NCI-H1694 treated with DMSO at 0.1 percent for 48 hours (cell line): ENCODE measurements at regions not wholly inside any gene's neighbourhood (a gene's known extent, or its start where the extent isn't known, plus 50 kb on each side); places are given as distances from the start of the nearest gene placed in this dataset.
"Not testable (repeated sequence)": the region's sequence is repeated elsewhere in the genome, so short reads cannot be mapped to it uniquely, and the experiment has no call there.

ENCODE experiments used
- DNase-seq: peaks from one replicate; lab custom pipeline; 2025; lab: John Stamatoyannopoulos, UW

DNA sequence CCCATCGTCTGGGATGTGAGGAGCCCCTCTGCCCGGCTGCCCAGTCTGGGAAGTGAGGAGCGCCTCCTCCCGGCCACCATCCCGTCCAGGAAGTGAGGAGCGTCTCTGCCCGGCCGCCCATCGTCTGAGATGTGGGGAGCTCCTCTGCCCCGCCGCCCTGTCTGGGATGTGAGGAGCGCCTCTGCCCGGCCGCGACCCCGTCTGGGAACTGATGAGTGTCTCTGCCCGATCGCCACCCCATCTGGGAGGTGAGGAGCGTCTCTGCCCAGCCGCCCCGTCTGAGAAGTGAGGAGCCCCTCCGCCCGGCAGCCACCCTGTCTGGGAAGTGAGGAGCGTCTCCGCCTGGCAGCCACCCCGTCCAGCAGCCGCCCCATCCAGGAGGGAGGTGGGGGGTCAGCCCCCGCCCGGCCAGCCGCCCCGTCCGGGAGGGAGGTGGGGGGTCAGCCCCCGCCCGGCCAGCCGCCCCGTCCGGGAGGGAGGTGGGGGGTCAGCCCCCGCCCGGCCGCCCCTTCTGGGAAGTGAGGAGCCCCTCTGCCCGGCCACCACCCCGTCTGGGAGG, 705.8 kb downstream of the DTWD2 start:
- DNase-seq = not testable (repeated sequence)

DNA sequence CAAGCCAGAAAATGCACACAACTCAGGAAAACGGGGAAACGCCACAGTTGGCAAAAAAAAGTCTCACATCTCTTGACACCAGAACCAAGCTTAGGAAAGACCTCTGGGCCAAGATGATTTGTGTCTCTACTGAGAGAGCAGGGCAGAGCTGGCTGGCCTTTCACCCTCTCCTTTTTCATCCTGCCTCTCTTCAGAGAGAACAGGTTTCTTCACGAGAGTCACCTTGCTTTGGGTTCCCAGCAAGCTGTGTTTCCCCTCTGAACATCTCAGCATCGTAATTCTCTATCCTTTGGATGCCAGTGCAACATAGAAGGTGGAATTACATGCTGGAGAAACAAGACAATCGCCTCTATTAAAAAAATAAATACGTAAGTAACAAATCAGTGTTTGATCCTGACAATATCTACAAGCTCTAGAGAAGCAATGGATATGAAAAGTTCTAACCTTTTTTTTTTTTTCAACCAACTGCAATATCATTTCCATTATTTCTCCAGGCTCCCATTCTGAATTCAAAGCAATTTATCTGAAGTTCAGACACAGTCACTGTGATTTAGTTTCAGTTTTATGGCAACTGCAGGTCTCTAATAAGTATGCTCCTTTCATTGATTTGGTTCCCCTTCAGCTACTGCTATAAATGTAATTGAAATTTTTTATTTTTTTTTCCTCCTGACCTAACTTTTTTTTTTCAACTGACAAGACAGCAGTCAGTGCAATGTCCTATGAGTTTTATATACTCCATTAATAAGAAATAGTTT, 708.6 kb downstream of the DTWD2 start:
- DNase-seq = no peak

DNA sequence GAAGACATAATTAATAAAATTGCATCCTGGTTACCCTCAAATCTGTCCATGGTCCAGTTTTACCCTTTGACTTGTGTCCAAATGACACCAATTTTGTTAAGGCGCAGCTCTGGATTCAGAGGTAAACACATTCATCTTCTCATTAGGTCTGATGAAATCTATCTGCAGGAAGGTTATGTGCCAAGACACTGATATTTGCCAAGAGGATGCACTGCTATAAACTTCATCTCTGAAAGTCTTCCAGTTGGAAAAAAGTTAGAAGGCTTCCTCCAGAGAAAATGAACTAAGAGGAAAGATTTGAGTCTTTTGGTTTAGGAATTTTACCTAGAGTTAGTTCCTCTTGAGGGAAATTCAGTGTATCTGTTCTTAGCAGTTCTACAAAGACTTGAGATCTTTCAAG, 717.8 kb downstream of the DTWD2 start:
- no peak for DNase-seq

DNA sequence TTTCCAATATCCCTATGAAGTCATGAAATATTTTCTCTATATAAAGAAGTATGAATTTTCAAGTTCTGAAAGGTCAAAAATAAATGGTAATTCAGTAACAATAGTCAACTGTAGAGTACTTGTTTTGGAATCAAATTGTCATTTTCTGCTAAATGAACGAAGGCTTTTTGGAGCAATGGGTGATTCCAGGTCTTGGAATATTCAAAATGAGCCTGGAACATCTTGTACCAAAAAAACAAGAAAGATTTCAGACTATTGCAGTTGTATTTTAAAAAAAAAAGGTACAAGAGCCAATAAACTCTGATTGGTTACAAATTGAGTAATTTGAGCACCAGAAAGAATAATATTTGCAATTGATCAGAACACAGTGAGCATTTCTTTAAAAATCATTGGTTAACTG, 730.1 kb downstream of the DTWD2 start:
- no peak for DNase-seq

DNA sequence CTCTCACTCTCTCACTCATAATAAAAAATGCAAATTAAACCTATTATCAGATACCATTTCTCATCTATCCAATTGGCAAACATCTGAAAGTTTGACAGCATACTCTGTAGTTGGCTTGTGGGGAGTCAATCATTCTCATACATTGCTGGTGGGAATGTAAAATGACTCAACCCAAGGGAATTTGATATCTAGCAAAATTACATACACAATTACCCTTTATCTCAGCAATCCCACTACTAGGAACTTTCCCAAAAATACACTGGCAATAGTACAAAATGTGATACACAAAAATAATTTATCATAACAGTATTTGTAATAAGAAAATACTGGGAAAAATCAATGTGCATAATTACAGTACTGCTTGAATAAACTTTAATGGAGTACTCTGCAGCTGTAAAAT, 731.3 kb downstream of the DTWD2 start:
- no peak for DNase-seq

DNA sequence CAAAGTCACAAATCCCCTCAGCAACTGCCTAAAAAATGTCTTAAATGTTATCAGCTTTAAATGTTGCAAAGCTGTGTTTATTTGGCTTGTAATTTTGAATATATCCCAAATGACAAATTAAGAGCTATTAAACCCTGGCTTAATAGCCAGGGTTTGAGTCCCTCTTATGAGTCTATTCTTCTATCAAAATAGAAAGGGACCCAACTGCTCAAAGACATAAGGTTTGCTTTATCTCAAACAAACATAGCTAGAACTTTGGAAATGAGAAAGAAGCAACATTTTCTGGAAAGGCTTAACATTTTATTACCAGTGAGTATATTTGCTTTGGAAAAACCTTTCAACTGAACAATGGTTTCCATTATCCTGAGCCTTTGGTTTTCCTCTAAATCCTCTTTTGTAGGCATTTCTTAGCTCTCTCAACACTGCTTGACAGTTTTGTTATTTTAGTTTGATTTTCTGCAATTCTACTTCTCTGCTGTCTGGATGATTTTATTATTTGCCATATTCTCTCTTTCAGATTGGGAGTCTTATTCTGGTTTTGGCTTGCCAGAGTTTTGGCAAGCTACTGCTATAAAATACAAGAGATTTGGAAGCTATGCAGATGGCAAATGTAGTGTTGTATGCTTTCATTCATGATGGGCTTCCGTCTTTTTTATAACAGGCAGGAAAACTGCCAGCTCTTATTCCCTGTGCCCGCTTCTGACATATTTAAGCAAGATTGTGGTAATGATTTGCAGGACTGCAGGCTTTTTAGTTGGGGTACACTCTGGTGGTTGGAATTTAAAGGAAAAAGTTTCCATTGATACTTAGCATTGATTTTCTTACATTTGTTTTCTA, 734.9 kb downstream of the DTWD2 start:
- DNase-seq = peak; percentile 61

DNA sequence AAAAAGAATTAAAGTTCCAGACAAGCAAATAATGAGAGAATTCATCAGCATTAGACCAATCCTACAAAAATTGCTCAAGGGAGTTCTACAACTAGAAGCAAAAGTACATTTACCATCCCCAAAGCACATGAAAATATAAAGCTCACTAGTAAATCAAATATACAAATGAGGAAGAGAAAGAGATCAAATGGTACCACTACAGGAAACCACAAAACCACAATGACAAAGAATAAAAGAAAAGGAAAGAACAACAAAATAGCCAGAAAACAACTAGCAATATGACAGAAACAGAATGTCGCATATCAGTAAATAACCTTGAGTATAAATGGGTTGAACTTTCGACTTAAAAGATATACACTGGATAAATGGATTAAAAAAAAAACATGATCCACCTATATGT, 739.0 kb downstream of the DTWD2 start:
- DNase-seq = no peak

DNA sequence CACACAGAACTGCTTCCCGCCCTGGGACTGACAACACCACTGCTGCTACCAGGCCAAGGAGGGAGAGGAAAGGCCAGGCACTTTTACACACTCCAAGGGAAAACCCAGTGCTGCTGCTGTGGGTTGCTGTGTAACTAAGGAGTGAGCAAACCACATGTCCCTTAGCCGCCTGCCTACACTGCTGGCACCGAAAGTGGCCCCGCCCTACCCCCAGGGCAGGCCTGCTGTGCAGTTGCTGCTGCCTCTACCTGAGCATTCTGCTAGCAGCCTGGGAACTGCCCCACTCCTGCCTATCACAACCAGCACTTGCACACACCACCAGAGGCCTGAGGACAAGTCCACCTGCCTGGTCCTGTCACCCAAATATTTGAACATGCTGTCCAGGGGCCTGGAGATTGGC, 740.9 kb downstream of the DTWD2 start:
- DNase-seq = no peak

DNA sequence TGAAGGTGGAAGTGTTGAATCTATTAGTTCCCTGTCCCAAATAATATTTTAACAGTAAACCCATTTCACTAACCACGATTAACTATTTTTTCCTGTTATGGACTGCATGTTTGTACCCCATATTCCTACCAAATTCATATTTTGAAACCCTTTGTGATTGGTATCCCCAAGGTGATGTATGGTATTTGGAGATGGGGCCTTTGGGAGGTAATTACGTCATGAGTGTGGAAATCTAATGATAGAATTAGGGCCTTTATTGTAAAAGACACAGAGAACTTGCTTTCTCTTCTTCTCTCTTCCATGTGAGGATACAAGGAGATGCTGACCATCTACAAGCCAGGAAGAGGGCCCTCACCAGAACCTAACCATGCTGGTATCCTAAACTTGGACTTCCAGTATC, 744.7 kb downstream of the DTWD2 start:
- no peak for DNase-seq

DNA sequence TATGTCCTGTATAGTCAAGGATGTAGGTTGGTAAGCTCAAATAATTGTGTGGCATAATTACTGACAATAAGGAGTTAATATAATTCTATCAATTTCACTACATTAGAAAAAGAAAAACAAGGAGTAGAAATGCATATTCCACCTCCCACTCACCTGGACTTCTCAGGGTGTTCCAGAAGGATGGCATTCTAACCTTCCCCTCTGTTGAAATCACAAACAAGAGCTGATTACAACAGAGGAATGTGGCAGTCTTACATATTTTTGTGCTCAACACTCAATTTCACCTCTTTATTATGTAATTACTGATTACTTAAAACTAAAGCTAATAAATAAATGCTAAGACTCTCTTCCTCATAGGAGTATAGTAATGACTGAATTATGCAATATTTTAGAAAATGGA, 745.3 kb downstream of the DTWD2 start:
- DNase-seq = no peak

DNA sequence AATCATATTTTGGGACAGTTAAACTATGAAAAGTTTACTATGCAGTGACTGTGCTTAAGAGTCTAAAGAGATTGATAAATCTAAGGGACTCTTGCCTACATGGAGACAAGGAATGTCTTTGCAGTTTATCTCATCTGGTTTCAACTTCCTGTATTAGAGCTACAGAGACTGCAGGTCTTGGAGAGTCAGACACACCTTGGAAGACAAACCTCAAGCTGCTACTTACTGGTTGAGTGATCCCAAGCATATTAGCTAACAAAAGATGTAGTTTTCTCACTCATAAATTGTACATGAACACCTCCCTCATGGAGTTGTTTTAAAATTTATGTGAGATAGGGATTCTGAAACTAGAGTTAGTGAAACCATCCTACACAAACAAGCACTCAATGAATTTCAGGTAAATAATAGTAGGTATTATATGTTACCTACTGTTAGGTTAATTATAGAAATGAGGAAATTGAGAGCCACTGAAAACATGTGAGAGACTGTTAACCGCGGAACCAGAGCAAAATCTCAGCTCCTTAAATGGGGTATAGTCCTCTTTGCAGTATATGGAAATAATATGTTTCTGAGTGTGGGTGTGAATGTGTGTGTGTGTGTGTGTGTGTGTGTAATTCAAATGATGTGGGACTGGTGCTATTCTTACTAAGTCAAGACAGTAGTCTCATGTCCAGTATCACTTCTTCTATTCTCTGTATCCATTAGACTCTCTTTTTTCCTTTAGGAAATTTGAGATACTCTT, 752.1 kb downstream of the DTWD2 start:
- no peak for DNase-seq

DNA sequence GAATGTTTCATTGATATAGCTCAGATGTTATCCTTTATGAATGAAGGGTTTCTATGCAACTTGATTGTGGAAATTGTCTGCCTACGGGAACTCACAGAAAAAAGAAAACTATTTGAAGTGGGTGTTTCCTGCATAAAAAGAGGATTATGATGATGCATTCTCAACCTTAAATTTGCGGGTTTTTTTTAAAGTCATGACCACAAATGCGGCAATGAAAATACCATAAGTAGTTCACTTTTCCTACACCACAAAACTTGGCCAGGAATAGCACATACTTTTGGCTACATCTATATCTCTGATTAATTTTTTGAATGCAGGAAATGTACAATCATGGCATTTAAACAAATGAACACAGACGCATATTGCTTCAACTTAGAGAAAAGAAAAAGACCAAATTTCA, 754.7 kb downstream of the DTWD2 start:
- no peak for DNase-seq

DNA sequence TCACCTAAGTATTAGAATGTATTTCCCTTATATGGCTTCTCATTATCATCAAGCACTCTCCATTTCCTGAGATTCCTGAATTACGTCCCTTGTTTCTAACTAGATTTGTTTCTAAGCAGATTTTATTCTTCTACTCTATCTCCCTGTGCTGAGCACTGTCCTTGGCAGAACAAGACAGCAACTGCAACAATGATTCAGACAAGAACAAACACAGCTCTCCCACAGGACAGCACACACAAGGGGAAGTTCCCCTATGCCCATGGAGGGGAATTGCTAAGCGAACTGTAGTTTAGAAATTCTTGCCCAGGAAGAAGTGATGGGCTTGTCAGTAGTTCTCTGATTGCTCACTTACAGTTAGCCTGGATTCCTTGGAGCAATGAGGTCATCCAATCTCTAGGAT, 759.9 kb downstream of the DTWD2 start:
- no peak for DNase-seq

DNA sequence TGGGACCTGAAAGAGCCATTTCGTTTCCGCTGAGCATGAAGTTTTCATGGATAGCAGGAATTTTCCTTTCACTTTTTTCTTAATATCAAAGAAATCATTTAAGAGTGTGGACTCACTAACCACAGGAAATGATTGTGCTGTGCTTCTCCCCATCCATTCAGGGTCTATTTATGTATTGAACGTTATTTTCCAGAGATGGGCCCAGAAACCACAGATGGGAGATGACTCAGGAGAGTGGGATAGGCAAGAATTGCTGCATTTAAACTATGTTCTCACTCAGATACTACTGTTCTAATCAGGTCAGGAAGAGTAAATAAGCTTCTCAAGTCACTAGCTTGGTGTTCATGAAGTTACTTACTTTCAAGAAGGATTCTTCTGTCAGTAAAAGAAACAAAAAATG, 763.8 kb downstream of the DTWD2 start:
- no peak for DNase-seq

DNA sequence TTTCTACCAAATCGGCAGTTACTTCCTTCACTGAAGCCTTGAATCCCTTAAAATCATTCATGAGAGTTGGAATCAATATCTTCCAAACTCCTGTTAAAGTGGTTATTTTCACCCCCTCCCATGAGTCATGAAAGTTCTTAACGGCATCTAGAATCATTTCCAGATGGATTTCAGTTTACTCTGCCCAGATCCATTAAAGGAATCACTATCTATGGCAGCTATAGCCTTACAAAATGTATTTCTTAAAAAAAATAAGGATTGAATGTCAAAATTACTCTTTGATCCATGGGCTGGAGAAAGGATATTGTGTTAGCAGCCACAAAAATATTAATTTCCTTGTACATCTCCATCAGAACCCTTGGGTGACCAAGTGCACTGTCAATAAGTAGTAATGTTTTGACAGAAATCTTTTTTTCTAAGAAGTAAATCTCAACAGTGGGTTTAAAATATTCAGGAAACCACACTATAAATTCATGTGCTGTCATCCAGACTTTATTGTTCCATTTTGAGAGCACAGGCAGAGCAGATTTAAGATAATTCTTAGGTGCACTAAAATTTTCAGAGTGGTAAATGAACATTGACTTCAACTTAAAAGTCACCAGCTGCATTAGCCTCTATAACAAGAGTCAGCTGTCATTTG, 767.7 kb downstream of the DTWD2 start:
- no peak for DNase-seq

DNA sequence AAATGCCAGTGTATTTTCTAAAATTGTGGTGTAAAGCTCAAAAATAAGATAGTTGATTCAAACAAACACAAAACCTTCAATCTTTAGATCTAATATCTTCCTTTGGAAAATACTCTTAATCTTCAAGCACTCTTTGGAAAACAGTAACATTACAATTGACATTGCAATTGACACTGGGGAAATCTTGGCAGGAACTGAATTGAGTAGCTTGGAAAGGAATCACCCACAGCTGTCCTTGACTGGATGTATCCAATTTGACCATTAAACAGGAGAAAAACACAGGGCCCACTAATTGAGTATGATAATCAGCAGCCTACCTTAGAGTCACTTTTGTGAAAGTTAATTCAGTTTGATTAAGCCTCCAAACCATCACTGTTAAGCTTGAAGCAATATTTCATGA, 776.7 kb downstream of the DTWD2 start:
- DNase-seq = no peak

DNA sequence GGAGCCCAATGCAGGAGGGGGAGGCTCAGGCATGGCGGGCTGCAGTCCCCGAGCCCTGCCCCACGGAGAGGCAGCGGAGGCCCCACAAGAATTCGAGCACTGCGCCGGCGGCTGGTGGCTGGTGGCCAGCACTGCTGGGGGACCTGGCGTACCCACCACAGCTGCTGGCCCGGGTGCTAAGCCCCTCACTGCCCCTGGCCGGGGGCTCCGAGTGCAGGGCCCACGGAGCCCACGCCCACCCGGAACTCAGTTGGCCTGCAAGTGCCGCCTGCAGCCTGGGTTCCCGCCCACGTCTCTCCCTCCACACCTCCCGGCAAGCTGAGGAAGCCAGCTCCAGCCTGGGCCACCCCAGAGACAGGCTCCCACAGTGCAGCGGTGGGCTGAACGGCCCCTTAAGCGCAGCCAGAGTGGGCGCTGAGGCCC, 780.3 kb downstream of the DTWD2 start:
- no peak for DNase-seq

DNA sequence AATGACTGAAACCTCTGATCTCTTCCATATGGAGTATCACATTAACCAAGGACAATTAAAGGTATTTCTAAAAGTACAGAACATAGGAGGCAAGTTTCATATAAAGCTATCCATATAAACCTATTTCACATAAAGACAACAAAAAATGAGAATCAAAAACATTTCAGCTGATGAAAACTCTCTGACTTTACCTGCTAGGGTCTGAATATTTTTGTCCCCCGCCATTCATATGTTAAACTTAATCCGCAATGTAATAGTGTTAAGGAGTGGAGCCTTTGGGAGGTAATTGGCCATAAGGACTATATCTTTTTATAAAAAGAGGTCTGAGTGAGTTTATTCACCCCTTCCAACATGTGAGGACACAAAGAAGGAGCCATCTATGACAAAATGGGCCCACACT, 788.5 kb downstream of the DTWD2 start:
- DNase-seq = no peak

DNA sequence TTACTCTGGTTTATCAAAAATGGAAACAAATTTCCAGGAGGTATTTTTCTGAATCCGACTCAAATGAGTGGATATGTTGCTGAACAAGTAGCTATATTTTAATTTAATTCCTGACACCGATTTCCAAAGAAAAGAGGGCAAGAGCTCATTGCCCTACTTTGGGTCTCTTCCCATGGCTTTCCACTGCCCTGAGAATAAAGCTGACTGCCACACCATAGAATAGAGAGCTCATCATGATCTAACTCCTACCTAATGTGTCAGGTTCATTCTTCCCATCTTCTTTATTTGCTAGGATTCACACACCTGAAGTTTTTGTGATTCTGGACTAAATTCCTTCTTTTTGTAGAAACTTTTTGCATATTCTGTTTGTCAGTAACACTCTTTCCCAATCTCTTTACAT, 792.1 kb downstream of the DTWD2 start:
- no peak for DNase-seq

DNA sequence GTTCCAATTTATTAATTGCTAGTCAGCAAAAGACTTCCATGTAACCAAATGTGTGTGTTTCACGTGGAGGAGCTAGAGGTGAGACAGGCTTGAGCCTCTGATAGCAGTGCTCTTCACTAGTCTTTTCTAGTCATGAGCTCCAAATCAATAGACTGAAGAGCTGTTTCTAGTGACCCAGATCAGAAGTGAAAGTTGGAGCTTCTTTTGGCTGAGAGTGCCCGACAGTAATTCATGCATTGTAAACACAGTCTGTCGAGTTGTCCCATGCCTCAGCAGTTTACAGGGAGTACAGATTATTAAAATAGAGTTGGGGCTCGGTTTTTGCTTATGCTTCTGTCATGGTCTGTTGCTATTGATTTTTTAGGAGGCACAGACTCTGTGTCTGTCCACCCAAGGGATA, 793.1 kb downstream of the DTWD2 start:
- DNase-seq = peak; percentile 32

DNA sequence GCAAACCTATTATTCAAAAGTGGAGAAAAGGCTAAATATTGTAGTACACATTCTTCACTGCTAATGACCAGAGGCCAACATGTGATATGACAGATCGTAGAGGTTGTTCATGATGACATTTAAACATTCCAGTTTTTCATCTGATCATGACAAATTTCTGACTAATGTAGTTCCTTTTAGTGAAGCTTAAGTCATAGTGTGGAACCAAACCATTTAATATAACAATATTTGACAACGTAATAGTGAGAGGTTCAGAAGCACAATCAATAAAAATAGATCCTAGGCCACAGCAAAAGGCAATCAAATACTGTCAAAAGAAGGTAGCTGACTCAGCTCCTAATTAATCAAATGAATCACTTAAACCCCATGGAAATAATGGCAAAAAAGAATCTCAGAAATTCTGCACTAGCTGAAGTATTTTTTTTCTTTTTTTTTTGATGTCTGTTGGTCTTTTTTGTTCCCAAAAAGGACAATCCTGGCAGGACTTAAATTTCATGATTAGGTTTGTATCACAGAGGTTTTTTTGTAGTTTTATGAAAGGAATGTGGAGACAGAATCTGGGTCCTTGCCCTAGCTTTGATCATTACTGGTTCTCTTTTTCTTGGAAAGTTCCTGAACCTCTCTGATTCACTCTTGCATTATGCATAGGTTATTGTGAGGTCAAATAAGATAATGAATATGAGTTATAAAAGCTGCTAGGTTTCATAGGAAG, 795.0 kb downstream of the DTWD2 start:
- DNase-seq = no peak
